GM23338 (cell line): ENCODE measurements at regions not wholly inside any gene's neighbourhood (a gene's known extent, or its start where the extent isn't known, plus 50 kb on each side); places are given as distances from the start of the nearest gene placed in this dataset.

Source experiments
- ATAC-seq: fragments of 200-7000 bp; cut with Tn5 transposase; 3 replicates; pipeline ENCODE4 v1.9.1; 2020
- DNase-seq: peaks from one replicate; pipeline ENCODE4 v3.0.0-alpha.2; 2015; ENCODE audit warnings: low spot score
- H2AFZ ChIP-seq: fragments of 200-600 bp; sonication (generic); 2 replicates; pipeline ENCODE4 v1.8.0; 2016; ENCODE audit warnings: antibody characterized with exemption, mild to moderate bottlenecking, moderate library complexity
- H3F3A ChIP-seq: fragments of 200-600 bp; sonication (generic); replicated peaks from 2 replicates; pipeline ENCODE4 v1.8.0; 2017; ENCODE audit warnings: antibody characterized with exemption, mixed run types, low read depth
- H3K27ac ChIP-seq: fragments of 200-600 bp; sonication (generic); 2 replicates; pipeline ENCODE4 v1.6.1; 2016; ENCODE audit warnings: low read depth
- H3K27me3 ChIP-seq: fragments of 200-600 bp; sonication (generic); 2 replicates; pipeline ENCODE4 v1.8.0; 2016; ENCODE audit warnings: mild to moderate bottlenecking, mixed run types, moderate library complexity; ENCODE audit not compliant: insufficient read depth
- H3K36me3 ChIP-seq: fragments of 200-600 bp; sonication (generic); 2 replicates; pipeline ENCODE4 v1.8.0; 2016; ENCODE audit warnings: mild to moderate bottlenecking; ENCODE audit not compliant: insufficient read depth
- H3K4me1 ChIP-seq: fragments of 200-600 bp; sonication (generic); 2 replicates; pipeline ENCODE4 v1.8.0; 2016; ENCODE audit warnings: mild to moderate bottlenecking, moderate library complexity; ENCODE audit not compliant: insufficient read depth
- H3K4me2 ChIP-seq: fragments of 200-600 bp; sonication (generic); 2 replicates; pipeline ENCODE4 v1.7.1; 2017; ENCODE audit warnings: mixed run types
- H3K4me3 ChIP-seq: fragments of 200-600 bp; sonication (generic); 2 replicates; pipeline ENCODE4 v1.6.1; 2016; ENCODE audit warnings: mixed run types
- H3K79me2 ChIP-seq: fragments of 200-600 bp; sonication (generic); replicated peaks from 2 replicates; pipeline ENCODE4 v1.8.0; 2017; ENCODE audit warnings: mild to moderate bottlenecking; ENCODE audit not compliant: insufficient read depth
- H3K9me2 ChIP-seq: fragments of 200-600 bp; sonication (generic); 2 replicates; pipeline ENCODE4 v1.8.0; 2017; ENCODE audit not compliant: insufficient read depth
- H4K20me1 ChIP-seq: fragments of 200-600 bp; sonication (generic); replicated peaks from 2 replicates; pipeline ENCODE4 v1.8.0; 2017; ENCODE audit warnings: mild to moderate bottlenecking; ENCODE audit not compliant: insufficient read depth
- H3K27ac Mint-ChIP-seq: 2 replicates; pipeline ENCODE4 v1.8.0; 2020; ENCODE audit warnings: inconsistent platforms, mild to moderate bottlenecking, moderate library complexity, mixed read lengths
- H3K27me3 Mint-ChIP-seq: 3 replicates; pipeline ENCODE4 v1.8.0; 2022; ENCODE audit warnings: low read depth, mild to moderate bottlenecking, moderate library complexity, mixed read lengths, inconsistent platforms; ENCODE audit not compliant: insufficient read depth, poor library complexity
- H3K36me3 Mint-ChIP-seq: 3 replicates; pipeline ENCODE4 v1.8.0; 2021; ENCODE audit warnings: low read depth, mild to moderate bottlenecking, inconsistent platforms, moderate library complexity, mixed read lengths
- H3K4me1 Mint-ChIP-seq: 3 replicates; pipeline ENCODE4 v1.8.0; 2020; ENCODE audit warnings: mild to moderate bottlenecking, inconsistent platforms, mixed read lengths
- H3K4me3 Mint-ChIP-seq: 3 replicates; pipeline ENCODE4 v1.8.0; 2021; ENCODE audit warnings: moderate library complexity, mild to moderate bottlenecking, inconsistent platforms, mixed read lengths
- H3K9me3 Mint-ChIP-seq: 3 replicates; pipeline ENCODE4 v1.8.0; 2020; ENCODE audit warnings: moderate library complexity, mild to moderate bottlenecking, inconsistent platforms, mixed read lengths
- CREB1 ChIP-seq: fragments of 250-450 bp; sonication (Bioruptor Pico); IDR thresholded peaks from 2 replicates; pipeline ENCODE4 v1.5.0; 2020; ENCODE audit warnings: low read depth, mild to moderate bottlenecking, moderate library complexity
- EZH2 ChIP-seq: fragments of 200-600 bp; sonication (generic); IDR thresholded peaks from one replicate; pipeline ENCODE4 v1.8.0; 2017; ENCODE audit warnings: antibody characterized with exemption, mild to moderate bottlenecking, low read depth; ENCODE audit not compliant: unreplicated experiment
- EZH2phosphoT487 ChIP-seq: fragments of 200-600 bp; sonication (generic); IDR thresholded peaks from one replicate; pipeline ENCODE4 v1.8.1; 2018; ENCODE audit warnings: antibody characterized with exemption; ENCODE audit not compliant: unreplicated experiment
- JUNB ChIP-seq: IDR thresholded peaks from one replicate; pipeline ENCODE4 v1.6.1; 2016; ENCODE audit warnings: antibody characterized with exemption; ENCODE audit not compliant: unreplicated experiment
- NANOG ChIP-seq: IDR thresholded peaks from 2 replicates; pipeline ENCODE4 v1.6.1; 2016; ENCODE audit warnings: antibody characterized with exemption, borderline replicate concordance
- POLR2AphosphoS5 ChIP-seq: IDR thresholded peaks from 2 replicates; pipeline ENCODE4 v1.6.1; 2016; ENCODE audit warnings: antibody characterized with exemption, low read depth
- STAT1 ChIP-seq: IDR thresholded peaks from one replicate; pipeline ENCODE4 v1.6.1; 2016; ENCODE audit warnings: antibody characterized with exemption; ENCODE audit not compliant: unreplicated experiment
- ZNF114 ChIP-seq: fragments of 250-450 bp; sonication (Bioruptor Pico); IDR thresholded peaks from 2 replicates; pipeline ENCODE4 v1.5.0; 2020; ENCODE audit warnings: mild to moderate bottlenecking, moderate library complexity
- ZNF331 ChIP-seq: fragments of 250-450 bp; sonication (Bioruptor Pico); IDR thresholded peaks from 2 replicates; pipeline ENCODE4 v1.5.0; 2020; ENCODE audit warnings: low read depth, mild to moderate bottlenecking, moderate library complexity
- TF ChIP-seq, protein P1 (sequence below): IDR thresholded peaks from 2 replicates; pipeline ENCODE4 v1.6.1; 2016; ENCODE audit warnings: antibody characterized with exemption
- TF ChIP-seq, protein P2 (sequence below): fragments of 250-450 bp; sonication (Bioruptor Pico); IDR thresholded peaks from 2 replicates; pipeline ENCODE4 v1.5.0; 2020; ENCODE audit warnings: mild to moderate bottlenecking, moderate library complexity
- TF ChIP-seq, protein P3 (sequence below), 2 experiments: fragments of 200-600 bp in 1 of 2; sonication (generic) in 1 of 2; conservative IDR thresholded peaks; 2 replicates each; pipeline versions ENCODE4 v1.5.1 to v1.6.1; 2016 to 2017; ENCODE audit warnings: antibody characterized with exemption in 2 of 2, low read depth in 2 of 2, mild to moderate bottlenecking in 2 of 2, moderate library complexity in 1 of 2
- TF ChIP-seq, protein P4 (sequence below): IDR thresholded peaks from one replicate; pipeline ENCODE4 v1.6.1; 2018; ENCODE audit warnings: antibody characterized with exemption; ENCODE audit not compliant: unreplicated experiment

DNA sequence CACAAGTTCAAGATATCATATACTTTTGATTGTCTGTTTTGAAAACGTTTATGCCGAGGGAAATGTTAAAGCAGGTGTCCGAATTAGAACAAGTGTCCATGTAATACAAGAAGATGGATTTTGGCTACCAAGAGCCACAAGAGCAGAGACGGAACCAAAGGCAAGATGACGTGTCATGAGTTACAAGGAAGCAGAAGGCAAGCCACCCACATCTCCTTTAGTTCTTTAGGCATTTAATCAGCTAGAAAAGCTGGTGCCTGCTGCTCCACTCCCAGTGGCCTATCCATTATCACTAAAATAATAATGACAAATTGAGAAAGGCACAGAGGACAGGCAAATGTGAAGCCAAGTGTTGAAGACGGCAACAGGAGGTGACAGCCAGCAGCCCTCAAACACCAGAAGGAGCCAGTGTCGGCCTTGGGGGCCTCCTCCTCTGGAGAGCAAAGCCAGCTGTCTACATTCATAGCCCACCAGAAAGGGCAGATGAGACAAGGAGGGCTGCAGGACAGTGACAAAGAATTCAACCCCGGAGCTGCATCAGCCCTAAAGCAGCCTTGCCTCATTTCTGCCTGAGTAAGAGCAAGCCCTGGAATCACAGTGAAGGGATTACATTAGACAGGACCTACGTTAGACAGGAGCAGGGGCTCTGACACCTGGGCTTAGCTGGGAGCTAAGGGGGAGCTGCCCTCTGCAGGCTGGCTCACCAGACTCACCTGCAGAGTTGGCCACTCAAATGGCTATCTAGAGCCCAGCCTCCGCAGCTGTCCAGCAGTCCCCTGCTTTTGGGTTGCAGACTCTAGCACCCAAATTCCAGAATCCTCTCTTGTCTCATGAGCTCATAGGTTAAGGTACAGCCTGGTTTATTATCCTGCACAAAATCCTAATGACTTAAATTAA is 569.9 kb downstream of the UQCRFS1 start:
- Histone ChIP-seq H3K27me3 (no peaks in the 10 kb centered on the region), H2AFZ (no peak overlapping the region), H3K4me1 (no peaks in the 10 kb centered on the region), H3K36me3 (no peaks in the 10 kb centered on the region), H3K27ac (no peak overlapping the region), H3K9me2 (no peaks in the 10 kb centered on the region), H4K20me1 (no peaks in the 10 kb centered on the region), H3K4me2 (no peak overlapping the region), H3F3A (no peaks in the 10 kb centered on the region), H3K79me2 (no peaks in the 10 kb centered on the region), H3K4me3 (no peak overlapping the region)
- H3K27ac Mint-ChIP-seq, result no peak overlapping the region
- TF ChIP-seq ZNF114, result no peak
- no peak for TF ChIP-seq POLR2AphosphoS5
- TF ChIP-seq STAT1, result no peak
- TF ChIP-seq, protein P1, sequence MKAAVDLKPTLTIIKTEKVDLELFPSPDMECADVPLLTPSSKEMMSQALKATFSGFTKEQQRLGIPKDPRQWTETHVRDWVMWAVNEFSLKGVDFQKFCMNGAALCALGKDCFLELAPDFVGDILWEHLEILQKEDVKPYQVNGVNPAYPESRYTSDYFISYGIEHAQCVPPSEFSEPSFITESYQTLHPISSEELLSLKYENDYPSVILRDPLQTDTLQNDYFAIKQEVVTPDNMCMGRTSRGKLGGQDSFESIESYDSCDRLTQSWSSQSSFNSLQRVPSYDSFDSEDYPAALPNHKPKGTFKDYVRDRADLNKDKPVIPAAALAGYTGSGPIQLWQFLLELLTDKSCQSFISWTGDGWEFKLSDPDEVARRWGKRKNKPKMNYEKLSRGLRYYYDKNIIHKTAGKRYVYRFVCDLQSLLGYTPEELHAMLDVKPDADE, result no peak
- no peak for TF ChIP-seq EZH2
- TF ChIP-seq CREB1 (CRISPR knock-in tag), result no peak
- TF ChIP-seq ZNF331, result no peak
- TF ChIP-seq, protein P2, sequence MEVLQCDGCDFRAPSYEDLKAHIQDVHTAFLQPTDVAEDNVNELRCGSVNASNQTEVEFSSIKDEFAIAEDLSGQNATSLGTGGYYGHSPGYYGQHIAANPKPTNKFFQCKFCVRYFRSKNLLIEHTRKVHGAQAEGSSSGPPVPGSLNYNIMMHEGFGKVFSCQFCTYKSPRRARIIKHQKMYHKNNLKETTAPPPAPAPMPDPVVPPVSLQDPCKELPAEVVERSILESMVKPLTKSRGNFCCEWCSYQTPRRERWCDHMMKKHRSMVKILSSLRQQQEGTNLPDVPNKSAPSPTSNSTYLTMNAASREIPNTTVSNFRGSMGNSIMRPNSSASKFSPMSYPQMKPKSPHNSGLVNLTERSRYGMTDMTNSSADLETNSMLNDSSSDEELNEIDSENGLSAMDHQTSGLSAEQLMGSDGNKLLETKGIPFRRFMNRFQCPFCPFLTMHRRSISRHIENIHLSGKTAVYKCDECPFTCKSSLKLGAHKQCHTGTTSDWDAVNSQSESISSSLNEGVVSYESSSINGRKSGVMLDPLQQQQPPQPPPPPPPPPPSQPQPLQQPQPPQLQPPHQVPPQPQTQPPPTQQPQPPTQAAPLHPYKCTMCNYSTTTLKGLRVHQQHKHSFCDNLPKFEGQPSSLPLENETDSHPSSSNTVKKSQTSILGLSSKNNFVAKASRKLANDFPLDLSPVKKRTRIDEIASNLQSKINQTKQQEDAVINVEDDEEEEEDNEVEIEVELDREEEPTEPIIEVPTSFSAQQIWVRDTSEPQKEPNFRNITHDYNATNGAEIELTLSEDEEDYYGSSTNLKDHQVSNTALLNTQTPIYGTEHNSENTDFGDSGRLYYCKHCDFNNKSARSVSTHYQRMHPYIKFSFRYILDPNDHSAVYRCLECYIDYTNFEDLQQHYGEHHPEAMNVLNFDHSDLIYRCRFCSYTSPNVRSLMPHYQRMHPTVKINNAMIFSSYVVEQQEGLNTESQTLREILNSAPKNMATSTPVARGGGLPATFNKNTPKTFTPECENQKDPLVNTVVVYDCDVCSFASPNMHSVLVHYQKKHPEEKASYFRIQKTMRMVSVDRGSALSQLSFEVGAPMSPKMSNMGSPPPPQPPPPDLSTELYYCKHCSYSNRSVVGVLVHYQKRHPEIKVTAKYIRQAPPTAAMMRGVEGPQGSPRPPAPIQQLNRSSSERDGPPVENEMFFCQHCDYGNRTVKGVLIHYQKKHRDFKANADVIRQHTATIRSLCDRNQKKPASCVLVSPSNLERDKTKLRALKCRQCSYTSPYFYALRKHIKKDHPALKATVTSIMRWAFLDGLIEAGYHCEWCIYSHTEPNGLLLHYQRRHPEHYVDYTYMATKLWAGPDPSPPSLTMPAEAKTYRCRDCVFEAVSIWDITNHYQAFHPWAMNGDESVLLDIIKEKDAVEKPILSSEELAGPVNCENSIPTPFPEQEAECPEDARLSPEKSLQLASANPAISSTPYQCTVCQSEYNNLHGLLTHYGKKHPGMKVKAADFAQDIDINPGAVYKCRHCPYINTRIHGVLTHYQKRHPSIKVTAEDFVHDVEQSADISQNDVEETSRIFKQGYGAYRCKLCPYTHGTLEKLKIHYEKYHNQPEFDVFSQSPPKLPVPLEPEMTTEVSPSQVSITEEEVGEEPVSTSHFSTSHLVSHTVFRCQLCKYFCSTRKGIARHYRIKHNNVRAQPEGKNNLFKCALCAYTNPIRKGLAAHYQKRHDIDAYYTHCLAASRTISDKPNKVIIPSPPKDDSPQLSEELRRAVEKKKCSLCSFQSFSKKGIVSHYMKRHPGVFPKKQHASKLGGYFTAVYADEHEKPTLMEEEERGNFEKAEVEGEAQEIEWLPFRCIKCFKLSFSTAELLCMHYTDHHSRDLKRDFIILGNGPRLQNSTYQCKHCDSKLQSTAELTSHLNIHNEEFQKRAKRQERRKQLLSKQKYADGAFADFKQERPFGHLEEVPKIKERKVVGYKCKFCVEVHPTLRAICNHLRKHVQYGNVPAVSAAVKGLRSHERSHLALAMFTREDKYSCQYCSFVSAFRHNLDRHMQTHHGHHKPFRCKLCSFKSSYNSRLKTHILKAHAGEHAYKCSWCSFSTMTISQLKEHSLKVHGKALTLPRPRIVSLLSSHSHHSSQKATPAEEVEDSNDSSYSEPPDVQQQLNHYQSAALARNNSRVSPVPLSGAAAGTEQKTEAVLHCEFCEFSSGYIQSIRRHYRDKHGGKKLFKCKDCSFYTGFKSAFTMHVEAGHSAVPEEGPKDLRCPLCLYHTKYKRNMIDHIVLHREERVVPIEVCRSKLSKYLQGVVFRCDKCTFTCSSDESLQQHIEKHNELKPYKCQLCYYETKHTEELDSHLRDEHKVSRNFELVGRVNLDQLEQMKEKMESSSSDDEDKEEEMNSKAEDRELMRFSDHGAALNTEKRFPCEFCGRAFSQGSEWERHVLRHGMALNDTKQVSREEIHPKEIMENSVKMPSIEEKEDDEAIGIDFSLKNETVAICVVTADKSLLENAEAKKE (CRISPR knock-in tag), result no peak
- TF ChIP-seq, protein P3, sequence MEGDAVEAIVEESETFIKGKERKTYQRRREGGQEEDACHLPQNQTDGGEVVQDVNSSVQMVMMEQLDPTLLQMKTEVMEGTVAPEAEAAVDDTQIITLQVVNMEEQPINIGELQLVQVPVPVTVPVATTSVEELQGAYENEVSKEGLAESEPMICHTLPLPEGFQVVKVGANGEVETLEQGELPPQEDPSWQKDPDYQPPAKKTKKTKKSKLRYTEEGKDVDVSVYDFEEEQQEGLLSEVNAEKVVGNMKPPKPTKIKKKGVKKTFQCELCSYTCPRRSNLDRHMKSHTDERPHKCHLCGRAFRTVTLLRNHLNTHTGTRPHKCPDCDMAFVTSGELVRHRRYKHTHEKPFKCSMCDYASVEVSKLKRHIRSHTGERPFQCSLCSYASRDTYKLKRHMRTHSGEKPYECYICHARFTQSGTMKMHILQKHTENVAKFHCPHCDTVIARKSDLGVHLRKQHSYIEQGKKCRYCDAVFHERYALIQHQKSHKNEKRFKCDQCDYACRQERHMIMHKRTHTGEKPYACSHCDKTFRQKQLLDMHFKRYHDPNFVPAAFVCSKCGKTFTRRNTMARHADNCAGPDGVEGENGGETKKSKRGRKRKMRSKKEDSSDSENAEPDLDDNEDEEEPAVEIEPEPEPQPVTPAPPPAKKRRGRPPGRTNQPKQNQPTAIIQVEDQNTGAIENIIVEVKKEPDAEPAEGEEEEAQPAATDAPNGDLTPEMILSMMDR (conservative IDR thresholded peaks at IDR 0.05; ENCODE audit: low read depth in 2 of 2), result no peak
- TF ChIP-seq NANOG, result no peak
- no peak for TF ChIP-seq JUNB
- no peak for TF ChIP-seq EZH2phosphoT487
- TF ChIP-seq, protein P4, sequence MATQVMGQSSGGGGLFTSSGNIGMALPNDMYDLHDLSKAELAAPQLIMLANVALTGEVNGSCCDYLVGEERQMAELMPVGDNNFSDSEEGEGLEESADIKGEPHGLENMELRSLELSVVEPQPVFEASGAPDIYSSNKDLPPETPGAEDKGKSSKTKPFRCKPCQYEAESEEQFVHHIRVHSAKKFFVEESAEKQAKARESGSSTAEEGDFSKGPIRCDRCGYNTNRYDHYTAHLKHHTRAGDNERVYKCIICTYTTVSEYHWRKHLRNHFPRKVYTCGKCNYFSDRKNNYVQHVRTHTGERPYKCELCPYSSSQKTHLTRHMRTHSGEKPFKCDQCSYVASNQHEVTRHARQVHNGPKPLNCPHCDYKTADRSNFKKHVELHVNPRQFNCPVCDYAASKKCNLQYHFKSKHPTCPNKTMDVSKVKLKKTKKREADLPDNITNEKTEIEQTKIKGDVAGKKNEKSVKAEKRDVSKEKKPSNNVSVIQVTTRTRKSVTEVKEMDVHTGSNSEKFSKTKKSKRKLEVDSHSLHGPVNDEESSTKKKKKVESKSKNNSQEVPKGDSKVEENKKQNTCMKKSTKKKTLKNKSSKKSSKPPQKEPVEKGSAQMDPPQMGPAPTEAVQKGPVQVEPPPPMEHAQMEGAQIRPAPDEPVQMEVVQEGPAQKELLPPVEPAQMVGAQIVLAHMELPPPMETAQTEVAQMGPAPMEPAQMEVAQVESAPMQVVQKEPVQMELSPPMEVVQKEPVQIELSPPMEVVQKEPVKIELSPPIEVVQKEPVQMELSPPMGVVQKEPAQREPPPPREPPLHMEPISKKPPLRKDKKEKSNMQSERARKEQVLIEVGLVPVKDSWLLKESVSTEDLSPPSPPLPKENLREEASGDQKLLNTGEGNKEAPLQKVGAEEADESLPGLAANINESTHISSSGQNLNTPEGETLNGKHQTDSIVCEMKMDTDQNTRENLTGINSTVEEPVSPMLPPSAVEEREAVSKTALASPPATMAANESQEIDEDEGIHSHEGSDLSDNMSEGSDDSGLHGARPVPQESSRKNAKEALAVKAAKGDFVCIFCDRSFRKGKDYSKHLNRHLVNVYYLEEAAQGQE, result no peak
- no peaks in the 10 kb centered on the region for H3K9me3 Mint-ChIP-seq
- DNase-seq (no peak), ATAC-seq (peak; percentile 39; the same call in 1 of the 3 replicates)
- H3K4me3 Mint-ChIP-seq, result no peak overlapping the region
- H3K27me3 Mint-ChIP-seq, result peaks cover 2% of the 10 kb centered on the region
- peaks cover 2% of the 10 kb centered on the region; the same call in 1 of the 3 replicates for H3K36me3 Mint-ChIP-seq
- no peaks in the 10 kb centered on the region for H3K4me1 Mint-ChIP-seq
